HG03060 (cell line): ENCODE measurements at regions not wholly inside any gene's neighbourhood (a gene's known extent, or its start where the extent isn't known, plus 50 kb on each side); places are given as distances from the start of the nearest gene placed in this dataset.

ENCODE experiments used
- ATAC-seq: cut with Tn5 transposase; IDR thresholded peaks from one replicate; pipeline ENCODE4 v1.9.1; 2021; ENCODE audit warnings: low read depth, moderate number of reproducible peaks; ENCODE audit not compliant: unreplicated experiment

DNA sequence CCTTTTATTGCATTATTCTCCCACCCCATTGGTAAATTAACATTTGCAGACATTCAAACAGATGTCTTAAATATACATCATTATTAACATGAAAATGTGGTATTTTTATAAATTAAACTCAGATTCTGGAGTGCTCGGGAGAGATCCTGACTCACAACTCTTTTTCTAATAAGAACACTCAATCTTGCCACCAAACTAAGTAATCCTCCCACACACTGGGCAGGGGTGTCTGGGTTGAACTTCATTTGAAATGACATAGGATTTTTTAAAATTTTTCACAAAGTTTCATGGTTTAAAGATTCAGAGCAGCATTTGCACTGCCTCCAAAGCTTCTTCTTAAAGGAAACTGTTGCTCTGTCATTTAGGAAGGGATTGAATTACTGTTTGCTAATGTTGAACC is 754.3 kb downstream of the MECOM start:
- no peak for ATAC-seq

DNA sequence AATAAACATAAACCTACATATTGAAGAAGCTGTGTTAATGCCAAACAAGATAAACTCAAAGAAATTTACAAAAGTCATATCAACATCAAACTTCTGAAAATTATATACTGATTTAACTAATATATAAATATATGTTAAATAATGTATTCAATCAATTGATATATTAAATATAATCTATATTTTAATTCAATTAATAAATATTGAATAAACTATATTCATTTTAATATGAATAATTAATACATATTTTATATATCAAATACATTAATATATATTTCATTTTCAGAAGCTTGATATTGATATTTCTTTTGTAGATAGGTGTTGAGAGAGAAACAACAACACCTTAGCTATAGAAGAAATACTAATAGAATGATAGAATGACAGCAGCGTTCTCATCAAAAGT is 768.1 kb downstream of the MECOM start:
- no peak for ATAC-seq

DNA sequence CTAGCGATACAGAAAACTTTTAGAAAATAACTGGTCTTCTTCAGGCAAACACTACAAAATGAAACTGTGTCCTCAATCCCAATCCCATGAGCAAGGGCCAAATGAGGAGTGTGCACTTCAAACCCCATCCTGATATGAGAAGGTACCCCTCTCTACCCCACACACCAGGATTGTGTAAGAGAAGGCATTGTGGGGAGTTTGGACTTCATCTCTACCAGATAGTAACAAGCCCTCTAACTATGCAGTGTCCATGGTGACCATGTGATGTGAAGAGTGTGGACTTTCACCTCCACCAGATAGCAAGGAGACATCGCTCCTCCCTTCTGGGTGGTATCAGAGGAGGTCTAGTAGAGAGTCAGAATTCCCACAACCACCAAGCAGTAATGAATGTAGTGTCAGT is 769.3 kb downstream of the MECOM start:
- ATAC-seq = no peak

DNA sequence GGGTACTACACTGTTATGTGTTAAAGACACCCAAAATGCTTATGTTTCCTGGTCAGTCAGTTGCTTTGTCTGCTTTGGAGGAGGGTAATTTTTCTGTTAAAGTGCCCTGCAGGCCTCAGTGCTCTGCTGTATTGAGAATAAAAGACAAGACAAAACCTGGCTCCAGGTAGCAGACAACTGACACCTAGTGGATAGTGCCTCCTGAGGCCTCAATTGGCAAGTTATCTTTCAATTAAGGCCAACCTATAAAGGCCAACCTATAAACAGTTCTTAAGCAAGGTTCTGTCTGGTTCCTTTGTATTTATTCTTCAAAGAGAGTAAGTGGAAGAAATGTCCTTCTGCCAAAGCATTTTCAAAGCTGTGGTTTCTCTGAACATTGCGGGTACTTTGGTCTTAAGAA is 773.8 kb downstream of the MECOM start:
- ATAC-seq = no peak

DNA sequence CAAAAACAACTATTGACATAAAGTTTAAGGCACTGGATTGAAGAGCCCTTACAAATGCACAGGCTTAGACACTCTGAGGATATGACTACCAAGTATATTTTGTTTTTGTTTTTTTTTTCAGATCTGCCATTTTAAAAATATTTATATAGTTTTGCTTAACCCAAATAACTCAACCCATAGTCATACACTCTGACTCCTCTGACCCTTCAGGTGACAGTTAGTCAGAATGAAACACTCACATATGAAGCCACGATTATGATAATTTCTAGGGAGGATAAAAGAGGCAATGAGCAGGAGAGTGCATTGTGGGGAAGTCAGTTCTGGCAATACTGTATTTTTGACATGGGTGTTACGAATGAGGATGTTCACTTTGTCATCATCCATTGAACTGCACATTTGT is 774.7 kb downstream of the MECOM start:
- ATAC-seq = no peak

DNA sequence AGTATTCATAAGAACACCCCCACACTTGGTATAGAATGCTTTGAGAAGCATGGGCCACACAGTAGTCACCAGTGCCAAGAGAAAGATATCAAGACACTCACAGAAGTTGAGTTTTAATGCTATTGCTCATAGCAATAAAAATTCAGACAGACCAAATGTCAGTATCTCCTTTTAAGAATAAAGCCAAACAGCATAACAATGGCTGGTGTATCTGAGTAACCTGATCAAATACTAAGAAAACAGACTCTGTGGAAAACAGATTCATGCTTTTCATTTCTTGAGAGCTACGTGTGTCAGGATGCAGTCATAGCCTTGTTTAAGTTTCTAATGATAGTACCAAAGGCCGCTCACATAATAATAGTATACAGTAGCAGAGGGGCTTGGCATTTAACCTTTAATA is 778.5 kb downstream of the MECOM start:
- no peak for ATAC-seq

DNA sequence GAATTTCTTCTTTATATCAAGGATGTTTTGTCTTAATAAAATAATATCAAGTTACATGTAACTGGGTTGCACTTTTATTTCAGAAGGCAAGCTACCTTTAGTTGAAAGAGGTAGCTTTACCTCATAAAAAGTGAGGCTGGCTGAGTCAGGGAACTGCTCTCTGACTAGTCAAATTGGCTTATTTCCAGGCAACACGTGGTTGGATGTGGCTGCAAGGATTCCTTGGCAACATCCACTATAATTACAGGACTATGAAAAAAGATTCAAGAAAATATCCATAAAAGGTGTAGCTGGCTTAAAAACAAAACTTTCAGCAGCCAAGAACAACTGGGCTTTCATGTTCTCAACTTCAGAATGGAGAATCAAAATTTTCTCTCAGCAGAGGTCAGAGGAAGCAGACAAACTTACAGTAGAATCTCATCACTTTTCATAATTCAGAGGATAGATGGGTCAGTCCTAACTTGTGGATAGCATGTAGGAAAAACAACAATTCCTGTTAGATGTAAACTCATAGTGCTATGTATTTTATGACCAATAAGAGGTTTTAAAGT is 779.1 kb downstream of the MECOM start:
- no peak for ATAC-seq

DNA sequence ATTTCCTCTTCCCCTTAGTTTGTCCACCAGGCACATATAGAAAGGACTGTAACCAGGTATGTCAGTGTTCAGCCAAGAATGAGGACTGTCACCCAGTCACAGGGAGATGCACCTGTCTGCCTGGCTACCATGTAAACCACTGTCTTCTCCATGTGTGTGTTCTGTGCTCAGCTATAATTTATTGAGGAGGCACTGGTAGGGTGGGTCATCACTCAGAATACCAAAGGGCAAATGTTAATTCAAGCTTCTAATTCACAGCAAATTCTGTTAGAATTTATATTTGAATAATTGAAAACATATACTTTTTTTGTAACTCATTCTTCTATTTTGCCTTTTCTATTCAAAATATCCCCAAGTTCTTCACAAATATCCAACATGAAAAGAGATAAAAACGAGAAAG is 780.4 kb downstream of the MECOM start:
- no peak for ATAC-seq

DNA sequence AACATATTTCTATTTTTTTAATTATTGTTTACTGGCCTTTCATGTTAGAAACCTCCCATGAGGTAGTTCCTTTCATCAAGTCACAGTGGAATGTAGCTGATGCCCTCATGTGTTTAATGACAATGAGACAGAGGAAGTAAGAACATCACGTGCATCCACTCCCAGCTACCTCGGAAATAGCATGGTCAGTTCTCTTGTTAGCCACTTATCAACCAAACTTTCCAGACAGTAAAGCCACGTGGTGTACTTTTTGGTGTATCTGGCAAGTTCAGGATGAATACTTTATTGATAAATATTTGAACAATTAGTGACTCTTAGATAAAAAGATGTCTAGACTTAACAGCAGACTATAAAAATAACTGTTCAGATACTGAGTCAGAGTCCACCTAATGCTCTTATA is 781.7 kb downstream of the MECOM start:
- ATAC-seq = no peak

DNA sequence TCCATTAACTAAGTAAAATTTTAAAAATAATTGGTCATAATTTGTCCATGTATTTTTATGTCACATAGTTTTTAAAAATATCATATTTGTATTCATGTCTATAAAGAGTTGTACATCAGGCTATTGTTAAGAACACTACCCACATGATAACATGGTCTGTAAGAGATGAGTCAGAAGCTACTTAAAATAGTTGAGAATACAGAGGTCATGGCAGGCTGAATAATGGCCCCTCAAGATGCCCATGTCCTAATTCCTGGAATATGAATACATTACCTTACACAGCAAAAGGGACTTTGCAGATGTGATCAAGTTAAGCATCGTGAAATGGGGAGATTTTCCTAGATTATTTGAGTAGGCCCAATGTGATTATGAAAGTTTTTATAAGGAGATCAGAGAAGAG is 782.9 kb upstream of the GOLIM4 start:
- ATAC-seq = no peak

DNA sequence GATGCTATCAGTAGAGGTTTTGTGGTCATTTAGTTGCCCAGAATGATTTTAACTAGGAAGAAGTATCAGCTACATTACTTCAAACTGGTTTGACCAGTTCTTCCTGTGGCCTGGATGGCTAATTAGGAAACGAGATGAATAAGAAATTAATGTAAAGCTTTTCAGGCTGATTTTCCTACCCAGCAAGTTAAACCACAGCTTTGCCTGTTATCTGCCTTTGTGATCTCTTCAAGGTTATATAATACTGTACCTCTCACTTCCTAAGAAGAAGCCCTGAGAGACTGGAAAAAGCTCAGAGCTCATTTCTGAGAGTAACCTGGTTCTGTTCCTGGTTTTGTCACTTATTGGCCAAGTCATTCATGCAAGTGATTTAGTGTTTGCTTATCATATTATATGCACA is 782.2 kb upstream of the GOLIM4 start:
- peak; percentile 34 for ATAC-seq

DNA sequence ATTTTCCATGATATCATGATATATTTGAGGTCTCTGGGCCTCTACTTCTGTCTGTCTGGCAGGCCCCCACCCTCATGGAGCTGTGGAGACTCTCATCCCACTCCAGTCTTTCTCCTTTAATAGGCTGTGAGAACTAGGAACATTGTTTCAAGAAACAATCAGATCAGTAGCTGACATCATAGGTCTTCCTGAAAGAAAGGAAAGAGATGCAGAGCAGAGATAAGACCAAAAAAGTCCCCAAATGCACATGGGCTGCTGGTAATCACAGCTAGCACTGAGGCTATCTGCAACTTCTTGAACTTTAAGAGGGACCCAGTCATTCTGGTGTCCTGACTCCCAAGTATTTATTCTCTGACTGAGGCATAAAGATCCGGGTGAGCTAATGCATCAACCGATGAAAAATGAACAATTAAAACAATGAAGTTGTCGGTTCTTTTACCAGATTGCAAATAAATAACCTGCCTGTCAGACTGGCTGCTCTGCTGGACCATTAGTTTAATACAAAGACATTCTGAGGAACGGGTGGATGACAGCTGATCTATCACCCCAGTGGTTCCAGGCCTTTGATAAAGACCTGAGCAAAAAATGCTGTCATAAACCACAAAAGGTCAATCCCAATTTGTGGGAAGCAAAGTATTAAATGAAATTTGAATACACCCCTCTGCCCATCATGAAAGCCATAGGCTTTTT is 780.8 kb upstream of the GOLIM4 start:
- ATAC-seq = no peak

DNA sequence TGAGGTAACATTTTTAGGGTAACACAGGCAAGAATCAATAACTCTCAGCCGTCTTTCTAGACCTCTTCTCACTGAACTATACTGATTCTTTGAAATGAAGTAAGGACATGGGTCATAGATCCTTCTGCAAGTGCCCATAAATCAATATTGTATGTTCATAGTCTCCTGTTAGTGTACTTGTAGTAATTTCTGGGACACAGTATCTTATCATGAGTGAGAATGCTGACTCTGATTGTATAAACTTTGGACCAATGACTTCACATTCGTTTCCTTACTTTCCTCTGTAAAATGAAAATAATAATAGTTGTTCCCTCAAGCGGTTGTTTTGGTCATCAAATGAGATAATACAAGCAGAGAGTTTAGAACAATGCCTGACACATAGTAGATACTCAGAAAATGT is 777.1 kb upstream of the GOLIM4 start:
- no peak for ATAC-seq

DNA sequence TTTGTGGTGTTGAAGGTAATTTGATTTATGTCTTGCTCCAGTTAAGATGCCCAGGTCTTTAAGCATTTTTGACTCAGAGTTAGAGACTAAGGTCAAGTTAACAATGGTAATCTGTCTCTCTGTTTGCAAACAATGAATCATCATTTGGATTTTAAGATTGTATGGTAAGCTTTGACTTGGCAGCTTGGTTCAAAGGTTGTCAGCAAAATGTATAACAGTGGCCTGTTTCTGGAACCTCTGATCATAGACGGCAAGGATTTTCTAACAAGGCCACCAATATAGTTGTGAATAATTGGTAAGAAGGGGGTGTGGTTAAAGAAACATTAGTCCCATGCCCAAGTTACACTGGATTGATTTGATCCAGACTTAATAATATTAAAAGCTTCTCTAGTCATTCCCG is 775.2 kb upstream of the GOLIM4 start:
- ATAC-seq = no peak

DNA sequence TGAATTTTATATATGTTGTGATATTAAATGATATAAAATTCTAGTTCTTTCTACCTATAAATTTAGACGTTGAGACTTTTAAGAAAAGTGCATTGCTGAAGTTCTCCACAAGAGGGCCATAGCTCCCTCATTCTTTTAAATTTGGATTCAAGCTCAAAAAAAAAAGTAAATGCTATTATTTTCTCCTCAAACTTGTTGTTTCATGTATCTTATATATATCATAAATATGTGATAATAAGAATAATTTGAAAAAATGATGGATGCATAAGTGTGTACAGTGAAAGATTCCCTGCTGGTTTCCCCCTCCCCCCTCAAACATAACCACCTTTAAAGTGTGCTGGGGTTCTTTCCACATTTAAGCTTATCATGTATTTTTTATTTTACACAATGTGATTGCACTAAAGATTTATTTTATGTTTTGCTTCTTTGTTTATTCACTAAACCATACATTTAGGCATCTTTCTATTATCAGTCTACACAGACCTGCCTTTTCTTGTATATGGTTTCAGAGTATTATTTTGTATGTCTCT is 769.4 kb upstream of the GOLIM4 start:
- no peak for ATAC-seq

DNA sequence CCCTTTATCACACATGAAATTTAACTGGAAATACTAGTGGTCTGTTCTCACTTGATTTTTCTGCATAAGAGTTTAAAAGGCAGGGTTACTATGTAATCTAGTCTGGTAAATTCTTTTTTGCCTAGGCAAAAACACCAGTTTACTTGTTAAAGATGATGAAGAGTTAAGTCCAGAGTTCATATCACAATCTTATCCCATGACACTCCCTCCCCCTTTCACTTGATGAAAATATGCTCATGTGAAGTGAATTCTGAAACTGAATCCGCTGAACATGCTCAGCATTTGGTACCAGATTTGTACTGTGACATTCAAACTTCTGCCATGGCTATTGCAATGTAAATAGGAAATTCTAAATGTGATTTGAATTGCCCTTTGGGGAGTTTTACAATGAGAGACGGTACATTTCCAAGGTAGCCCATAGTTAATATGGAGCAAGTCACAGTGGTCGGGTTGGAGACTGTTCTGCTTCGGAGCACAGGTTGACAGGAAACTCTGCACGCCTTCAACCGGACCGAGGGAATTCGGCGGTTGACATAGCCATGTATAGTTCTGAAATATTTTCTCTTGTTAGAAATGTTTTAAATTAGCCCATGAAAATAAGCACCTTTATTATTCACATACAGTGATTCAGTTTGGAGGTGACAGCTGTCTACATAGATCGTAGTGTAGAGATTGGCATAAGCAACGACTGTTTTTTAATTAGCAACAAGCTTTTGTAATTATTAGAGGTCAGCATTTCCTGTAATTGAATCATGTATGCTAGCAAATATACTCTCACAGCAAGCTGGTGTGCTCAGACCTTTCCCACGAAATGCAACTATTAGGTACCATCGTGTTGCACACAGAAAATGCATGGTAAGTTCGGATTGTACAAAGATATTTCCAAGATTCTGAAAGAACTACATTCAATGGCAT is 768.6 kb upstream of the GOLIM4 start:
- ATAC-seq = no peak

DNA sequence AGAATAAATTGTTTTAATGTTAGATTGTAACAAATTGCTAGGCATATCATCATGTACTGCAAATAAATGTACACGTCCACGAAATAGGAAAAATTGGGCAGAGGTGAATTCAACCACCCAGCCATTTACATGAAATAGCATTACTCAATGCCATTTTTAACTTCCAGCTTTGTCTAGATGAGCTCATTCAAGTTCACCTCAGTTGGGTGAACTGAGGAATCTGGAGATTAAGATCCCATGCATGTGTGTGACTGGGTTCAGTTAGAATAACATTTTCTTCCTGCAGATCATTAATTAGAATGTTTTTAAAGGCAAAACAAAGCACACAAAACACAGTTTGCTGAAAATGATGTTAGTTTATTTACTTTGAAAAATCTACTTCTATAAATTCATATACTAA is 767.8 kb upstream of the GOLIM4 start:
- no peak for ATAC-seq

DNA sequence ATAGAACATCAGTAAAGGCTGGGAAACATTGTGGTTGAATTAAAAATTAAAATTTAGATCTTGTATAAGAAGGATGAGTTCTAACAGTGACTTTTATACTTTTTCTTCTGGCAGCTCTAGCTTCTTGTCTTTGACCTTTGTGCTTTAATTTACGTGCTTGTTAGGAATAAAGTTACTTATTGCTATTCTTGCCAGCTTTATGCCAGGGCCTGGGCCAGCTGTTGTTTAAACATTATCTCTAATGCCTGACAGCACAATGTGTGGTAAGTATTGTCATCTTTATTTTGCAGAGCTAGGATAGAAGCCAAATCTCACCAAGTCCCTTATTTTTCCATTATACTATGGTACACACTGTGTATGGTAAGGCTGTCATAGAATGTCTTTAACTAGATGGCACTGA is 766.7 kb upstream of the GOLIM4 start:
- ATAC-seq = no peak

DNA sequence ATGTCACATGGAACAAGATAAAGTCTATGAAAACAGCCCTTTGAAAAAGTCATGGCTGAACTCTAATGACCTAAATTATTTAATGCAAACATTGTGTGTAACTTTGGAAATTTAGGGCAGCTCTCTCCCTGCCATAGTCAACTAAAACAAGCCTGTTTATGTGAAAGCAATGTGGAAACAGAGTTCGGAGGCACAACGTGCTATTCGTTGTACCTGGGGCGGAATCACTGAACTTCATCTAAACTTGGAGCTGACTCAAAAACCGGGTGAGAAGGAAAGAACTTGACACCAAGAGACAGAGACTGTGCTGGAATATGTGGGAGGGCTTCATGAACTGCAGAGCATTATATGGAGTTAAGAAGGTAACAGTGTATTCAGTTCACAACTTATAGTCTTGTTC is 764.9 kb upstream of the GOLIM4 start:
- ATAC-seq = no peak

DNA sequence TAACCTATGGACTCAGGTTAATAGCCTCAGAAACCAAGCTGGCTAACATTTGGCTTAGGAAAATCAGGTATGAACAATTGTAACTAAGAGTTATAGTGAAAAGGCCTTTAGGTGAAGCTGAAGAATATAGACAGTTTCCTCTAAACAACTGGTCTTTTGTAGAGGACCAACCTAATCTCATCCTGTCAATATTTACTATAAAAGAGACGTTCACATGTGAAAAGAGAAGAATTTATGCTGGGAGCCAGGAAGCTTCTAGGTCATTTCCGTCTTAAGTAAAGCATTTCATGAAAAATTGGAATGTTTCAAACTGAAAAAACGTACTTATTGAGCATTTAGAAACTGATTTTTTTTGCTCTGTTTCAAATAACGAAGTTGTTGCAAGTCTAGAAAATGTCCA is 764.3 kb upstream of the GOLIM4 start:
- no peak for ATAC-seq

DNA sequence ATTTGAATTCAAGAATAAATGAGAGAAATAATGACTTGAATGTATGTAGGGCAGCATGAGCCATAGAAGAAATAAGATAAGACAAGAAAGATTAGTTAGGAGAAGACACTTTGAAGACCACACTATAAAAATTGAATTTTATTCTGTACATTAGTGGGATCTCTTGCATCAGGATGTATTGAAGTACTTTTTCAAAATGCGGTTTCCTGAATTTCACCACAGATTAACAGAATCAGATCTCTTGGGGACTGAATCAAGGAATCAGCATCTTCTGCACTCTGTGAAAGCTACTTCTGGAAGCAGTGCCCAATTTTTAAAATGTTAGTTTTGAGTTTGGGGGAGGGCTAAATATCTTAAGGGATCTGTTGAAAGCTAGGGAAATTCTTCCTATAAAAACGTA is 763.9 kb upstream of the GOLIM4 start:
- ATAC-seq = no peak

DNA sequence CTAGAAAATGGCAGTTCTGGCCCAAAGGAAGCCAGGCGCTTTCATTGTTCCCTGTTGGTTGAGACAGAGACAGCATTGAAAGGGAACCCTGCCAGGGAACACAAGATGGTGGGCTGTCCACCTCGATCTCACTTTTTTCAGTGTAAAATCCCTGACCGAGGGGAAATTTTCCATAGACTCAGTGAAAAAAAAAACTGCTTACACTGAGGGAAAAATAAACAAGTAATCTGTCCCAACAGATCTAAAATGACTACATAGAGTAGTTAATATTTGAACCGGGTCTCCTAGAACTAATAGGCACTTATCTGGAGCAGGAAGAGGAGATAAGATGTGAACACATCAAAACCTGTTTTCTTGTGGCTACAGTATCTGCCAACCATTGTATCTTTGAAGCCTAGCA is 763.4 kb upstream of the GOLIM4 start:
- no peak for ATAC-seq
